Endothelial cell of hepatic sinusoid (primary cell): ENCODE measurements at regions not wholly inside any gene's neighbourhood (a gene's known extent, or its start where the extent isn't known, plus 50 kb on each side); places are given as distances from the start of the nearest gene placed in this dataset.

Experiments used
- in situ Hi-C: cut with HindIII; loops from 2 replicates; pipeline ENCODE4 v1.10.0; 2017; ENCODE audit warnings: low sequenced_read_pairs

DNA sequence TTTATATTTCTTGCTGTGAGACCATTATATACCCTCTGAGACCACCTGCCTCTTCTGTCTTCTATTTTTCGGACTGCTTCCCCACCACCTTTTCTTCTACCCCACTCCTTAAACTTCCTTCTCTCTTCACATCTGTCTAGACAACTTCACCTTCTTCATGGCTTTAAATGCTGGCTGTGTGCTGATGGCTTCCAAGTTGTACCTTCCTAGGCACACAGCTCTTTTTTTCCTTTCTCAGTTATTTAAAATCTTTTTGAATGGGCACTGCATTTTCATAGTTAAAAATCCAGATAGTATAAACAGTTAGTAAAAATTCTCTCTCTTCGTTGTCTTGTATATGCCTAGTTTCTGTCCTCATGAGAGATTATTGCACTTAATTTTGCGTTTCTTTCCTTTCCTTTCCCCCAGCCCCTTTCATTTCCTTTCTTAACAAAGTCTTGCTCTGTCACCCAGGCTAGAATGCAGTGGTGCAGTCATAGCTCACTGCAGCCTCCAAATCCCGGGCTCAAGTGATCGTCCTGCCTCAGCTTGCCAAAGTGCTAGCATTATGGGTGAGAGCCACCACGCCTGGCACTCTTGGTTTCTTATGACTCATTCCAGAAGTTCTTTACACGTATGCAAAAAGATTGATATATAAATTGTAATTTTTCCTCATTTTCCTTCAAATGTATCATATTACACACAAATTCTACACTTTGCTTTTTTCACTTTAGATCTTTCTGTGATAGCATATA is 114.3 kb downstream of the NPIPB5 start:
- in situ Hi-C loops, result loop anchor here (25.0 kb wide), 1 partner anchor 288 kb away; no protein-coding TSS in a partner anchor

DNA sequence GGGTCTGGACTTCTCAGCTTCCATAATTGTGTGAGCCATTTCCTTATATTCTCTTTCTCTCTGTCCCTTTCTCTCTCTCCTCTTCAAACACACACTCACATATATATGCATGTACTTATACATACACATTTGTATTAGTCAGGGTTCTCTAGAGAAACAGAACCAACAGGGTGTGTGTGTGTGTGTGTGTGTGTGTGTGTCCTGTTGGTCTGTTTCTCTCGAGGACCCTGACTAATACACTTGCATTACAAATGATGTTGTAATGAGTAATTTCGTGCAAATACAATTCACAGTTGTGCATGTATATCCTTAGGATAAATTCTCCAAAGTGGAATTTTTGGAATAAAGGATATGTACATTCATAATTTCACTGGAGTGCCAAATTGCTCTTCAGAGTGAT is 115.3 kb downstream of the NPIPB5 start:
- in situ Hi-C loops, result loop anchor here (25.0 kb wide), 1 partner anchor 289 kb away; no protein-coding TSS in a partner anchor

DNA sequence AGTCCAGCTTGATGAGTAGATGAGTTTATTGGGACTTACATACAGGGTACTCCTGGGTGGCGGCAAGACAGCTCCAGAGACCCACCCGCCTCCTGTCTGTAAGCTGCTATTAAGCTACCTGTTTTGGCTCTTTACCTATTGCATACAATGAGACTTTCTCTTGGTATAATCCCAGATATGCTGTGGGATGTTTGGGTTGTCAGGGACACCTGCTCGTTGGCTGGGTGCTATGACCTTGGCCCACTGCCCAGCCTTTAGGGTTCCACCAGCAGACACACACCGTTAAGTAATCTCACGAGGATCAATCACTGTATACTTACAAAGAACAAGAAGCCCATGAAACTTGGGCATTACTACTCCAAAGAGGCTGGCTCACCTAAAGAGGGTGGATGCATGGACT is 116.4 kb downstream of the NPIPB5 start:
- in situ Hi-C loops, result loop anchor here (25.0 kb wide), 1 partner anchor 290 kb away; no protein-coding TSS in a partner anchor

DNA sequence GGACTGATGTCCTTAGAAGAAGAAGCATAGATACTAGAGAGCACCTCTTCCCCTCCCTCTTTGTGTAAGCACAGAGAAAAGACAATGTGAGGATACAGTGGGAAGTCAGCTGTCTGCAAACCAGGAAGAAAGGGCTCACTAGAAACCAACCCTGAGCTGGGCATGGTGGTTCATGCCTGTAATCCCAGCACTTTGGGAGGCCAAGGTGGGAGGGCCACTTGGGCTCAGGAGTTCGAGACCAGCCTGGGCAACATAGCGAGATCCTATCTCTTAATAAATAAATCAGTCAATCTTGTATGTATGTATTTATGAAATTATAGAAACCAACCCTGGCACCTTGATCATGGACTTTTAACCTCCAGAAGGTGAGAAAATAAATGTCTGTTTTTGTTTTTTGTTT is 118.3 kb downstream of the NPIPB5 start:
- in situ Hi-C loops, result loop anchor here (25.0 kb wide), 1 partner anchor 292 kb away; no protein-coding TSS in a partner anchor

DNA sequence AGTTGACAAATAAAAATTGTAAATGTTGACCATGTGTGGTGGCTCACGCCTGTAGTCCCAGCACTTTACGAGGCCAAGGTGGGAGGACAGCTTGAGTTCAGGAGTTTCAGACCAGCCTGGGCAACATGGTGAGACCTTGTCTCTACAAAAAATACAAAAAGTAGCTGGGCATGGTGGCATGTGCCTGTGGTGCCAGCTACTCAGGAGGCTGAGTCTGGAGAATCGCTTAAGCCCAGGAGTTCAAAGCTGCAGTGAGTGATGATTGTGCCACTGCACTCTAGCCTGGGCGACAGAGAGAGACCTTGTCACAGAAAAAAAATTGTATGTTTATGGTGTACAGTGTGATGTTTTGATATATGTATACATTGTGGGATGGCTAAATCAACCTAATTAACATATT is 119.6 kb downstream of the NPIPB5 start:
- in situ Hi-C loops, result loop anchor here (5.0 to 25.0 kb wide), 2 partner anchors 37 to 293 kb away; no protein-coding TSS in a partner anchor

DNA sequence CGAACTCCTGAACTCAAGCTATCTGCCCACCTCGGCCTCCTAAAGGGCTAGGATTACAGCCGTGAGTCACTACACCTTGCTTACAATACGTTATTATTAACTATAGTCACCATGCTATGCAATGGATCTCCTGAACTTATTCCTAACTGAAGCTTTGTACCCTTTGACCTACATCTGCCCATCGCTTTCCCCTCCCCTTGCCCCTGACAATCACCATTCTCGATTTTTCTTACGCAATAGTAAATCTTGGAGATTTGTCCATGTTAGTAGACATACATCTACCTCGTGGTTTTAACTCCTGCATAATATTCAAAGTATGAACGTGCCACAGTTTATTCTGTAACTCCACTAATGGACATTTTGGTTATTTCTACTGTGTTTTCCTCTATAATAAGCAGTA is 120.6 kb downstream of the NPIPB5 start:
- in situ Hi-C loops, result loop anchor here (5.0 to 25.0 kb wide), 2 partner anchors 36 to 294 kb away; no protein-coding TSS in a partner anchor

DNA sequence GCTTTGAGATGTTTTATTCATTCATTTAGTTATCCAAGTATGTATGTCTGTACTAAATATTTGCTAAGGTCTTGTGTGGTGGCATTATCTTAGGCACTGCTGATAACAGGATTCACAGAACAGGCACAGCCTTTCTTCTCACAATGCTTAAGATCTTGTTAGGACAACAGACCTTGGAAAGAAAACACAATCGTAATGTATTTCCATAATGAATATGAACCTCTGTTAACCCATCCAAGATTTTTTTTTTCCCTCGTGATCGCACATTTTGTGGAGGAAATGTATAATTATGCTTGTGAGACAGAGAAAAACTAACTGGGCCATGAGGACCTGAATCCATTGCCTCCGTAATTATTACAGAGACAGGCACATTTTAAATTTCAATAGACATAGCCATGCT is 121.9 kb downstream of the NPIPB5 start:
- in situ Hi-C loops, result loop anchor here (5.0 to 25.0 kb wide), 2 partner anchors 35 to 295 kb away; no protein-coding TSS in a partner anchor

DNA sequence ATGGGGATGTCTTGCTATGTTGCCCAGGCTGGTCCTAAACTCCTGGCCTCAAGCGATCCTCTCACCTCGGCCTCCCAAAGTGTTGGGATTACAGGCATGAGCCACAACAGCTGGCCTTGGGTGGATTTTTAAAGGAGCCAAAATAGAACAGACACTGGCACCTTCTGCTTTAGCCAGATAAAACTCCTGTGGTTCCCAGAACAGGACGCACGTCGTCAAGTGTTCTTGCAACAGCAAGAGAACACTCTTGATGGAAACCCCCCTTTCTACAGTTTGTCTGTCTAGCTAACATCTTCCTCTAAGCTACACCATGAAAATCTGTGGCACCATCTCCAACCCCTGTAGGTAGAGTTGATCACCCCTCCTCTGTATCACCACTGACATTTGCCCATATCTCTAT is 122.6 kb downstream of the NPIPB5 start:
- in situ Hi-C loops, result loop anchor here (5.0 to 25.0 kb wide), 2 partner anchors 34 to 296 kb away; no protein-coding TSS in a partner anchor

- in situ Hi-C loops, result loop anchor here (5.0 to 25.0 kb wide), 2 partner anchors 34 to 296 kb away; no protein-coding TSS in a partner anchor
These were observed 123.1 kb downstream of the NPIPB5 start for GRCh38 chr16:22633799-22634198.

GRCh38 chr16:22634954-22635353 is 124.3 kb downstream of the NPIPB5 start:
- in situ Hi-C loops, result loop anchor here (5.0 to 25.0 kb wide), 2 partner anchors 32 to 298 kb away; no protein-coding TSS in a partner anchor

DNA sequence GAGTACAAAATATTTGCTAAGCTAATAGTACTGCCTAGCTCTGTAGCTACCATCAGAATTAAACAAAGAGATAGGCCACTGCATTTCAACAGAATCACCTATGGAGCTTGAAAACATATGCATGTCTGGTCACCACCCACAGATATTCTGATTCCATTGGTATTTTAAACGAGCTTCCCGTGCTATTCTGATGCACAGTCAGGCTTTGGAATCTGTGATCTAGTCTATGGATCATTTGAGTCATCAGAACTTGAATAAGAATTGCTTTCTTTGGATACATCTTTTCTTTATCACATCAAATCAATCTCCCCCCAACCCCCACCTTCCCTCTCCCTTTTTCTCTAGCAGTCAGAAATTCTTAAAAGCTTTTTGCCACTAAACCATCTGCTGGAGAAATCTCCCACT is 124.7 kb downstream of the NPIPB5 start:
- in situ Hi-C loops, result loop anchor here (25.0 kb wide), 1 partner anchor 298 kb away; no protein-coding TSS in a partner anchor

DNA sequence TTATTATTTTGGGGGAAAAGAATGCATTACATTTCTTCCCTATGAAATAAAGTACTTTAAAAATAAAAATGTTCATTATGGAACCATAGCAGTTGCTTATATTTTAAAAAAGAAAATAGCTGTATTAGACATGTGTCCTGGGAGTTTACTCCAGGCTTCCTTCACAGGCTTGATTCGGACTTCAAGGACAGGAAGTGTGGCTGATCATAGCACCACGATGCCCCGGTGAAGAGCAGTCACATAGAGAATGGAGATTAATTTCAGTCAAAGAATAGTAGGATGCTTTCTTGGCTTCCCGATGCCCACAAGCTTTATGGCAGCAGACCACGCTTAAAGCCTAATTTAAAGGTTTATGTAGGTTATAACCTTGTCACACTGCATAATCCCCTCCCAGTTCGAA is 125.1 kb downstream of the NPIPB5 start:
- in situ Hi-C loops, result loop anchor here (25.0 kb wide), 1 partner anchor 298 kb away; no protein-coding TSS in a partner anchor

DNA sequence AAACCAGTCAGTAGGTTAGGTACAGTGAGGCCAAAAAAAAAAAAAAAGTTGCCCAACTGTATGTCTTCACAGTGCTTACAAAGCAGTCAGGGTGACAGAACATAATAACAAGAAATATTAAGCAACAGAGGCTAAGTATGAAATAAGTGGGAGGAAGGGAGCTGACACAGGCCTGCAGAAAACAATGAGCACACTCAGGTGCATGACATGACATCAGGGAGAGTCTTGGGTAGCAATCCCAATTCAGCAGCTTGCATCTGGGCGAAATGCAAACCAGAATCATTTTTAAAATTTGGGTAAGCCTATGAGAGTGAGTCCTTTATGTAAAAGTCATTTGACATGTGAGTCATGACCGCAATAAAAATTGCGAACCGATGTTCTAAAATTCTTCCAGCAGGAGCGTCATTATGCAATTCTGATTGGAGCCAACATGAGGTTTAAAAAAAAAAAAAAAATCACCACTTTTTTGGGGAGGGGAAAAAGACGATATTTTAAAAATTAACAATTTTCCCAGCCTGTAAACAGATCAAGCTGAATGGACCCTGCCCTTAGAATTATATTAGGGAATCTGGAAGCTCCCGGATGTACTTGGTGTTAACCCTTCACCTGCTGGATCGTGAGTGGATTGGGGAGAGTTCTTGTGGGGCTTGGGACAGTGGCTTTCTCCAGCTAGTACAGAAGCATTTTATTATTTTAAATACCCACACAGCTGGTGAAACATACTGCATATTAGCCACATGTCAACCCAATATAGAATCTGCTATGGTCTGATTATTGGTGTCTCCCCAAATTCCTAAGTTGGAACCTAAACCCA is 127.9 kb downstream of the NPIPB5 start:
- in situ Hi-C loops, result loop anchor here (25.0 kb wide), 1 partner anchor 301 kb away; no protein-coding TSS in a partner anchor

DNA sequence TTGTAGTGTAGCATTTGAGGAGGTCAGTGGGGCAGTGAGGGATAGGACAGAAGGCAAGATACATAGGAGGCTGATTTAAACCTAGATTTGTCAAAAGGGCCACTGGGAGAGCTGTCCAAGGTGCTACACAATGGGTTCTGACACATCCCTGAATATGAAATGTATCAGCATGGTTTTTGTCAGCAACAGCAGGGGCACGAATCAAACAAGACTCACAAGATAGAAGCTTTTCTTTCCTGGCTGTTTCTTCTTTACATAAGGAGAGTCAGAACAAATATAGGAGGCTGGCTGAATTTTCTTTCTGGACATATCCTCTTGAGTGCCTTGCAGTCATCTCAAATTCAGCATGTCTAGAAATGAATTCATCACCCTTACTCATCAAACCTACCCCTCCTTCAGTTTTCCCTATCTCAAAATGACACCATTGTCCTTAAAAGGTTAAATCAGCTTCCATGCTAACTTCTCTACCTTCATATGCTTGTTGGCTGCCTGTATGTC is 130.5 kb downstream of the NPIPB5 start:
- in situ Hi-C loops, result loop anchor here (25.0 kb wide), 1 partner anchor 304 kb away; no protein-coding TSS in a partner anchor

DNA sequence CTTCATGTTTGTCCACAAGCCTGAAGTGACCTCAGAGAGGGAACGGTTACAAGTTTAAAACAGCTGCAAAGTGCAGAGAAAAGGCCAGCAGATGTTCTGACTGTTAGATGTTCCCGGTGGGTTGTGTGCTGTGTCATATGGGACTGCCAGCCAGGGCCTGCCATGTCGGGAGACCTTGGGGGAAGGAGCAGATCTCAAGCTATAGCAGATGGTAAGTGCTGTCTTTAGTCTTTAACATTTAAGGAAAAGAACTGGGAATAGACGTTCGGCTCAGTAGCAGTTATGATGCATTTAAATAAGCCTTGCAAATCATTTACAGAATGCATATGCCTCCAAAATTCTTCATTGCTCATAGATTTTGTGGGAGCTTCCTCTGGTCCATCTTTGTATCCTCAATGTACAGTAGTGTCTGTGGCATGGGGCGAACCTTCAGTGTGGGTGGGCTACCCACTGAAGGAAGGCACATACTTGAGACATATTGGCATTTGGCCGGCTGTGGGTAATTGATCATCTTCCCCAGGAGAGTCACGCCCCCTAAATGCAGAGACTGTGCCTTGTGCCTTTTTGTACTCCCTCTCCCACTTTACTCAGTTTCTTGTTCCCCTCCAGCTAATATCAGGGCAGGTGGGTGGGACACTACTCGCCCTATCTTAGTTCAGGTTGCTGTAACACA is 131.9 kb downstream of the NPIPB5 start:
- in situ Hi-C loops, result loop anchor here (25.0 kb wide), 1 partner anchor 305 kb away; no protein-coding TSS in a partner anchor

DNA sequence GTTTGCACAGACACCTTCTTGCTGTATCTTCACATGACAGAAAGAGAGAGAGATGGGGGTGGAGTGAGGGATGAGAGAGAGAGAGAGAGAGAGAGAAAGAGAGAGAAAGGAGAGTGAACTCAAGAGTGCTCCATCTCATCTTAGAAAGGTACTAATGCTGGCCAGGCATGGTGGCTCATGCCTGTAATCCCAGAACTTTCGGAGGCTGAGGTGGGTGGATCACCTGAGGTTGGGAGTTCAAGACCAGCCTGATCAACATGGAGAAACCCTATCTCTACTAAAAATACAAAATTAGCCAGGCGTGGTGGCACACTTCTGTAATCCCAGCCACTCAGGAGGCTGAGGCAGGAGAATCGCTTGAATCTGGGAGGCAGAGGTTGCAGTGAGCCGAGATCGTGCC is 132.5 kb downstream of the NPIPB5 start:
- in situ Hi-C loops, result loop anchor here (25.0 kb wide), 1 partner anchor 306 kb away; no protein-coding TSS in a partner anchor

GRCh38 chr16:22643886-22644285 is 133.2 kb downstream of the NPIPB5 start:
- in situ Hi-C loops, result loop anchor here (25.0 kb wide), 1 partner anchor 307 kb away; no protein-coding TSS in a partner anchor

DNA sequence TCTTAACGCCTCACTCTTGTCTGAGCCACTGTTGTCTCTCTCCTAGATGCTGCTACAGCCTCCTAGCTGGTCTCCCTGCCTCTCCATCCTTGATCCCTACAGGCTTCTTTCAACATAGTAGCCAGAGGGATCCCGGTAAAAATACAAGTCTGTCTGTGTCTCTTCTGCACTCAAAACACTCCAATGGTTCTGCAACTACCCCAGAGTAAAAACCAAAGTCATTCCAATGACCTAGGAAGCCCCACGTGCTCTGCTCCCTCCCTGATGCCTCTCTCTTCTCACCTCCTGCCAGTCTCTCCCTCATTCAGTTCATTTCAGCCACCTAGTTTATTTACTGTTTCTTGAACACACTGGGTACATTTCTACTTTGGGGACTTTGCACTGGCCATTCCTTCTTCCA is 135.2 kb downstream of the NPIPB5 start:
- in situ Hi-C loops, result loop anchor here (25.0 kb wide), 1 partner anchor 309 kb away; no protein-coding TSS in a partner anchor

DNA sequence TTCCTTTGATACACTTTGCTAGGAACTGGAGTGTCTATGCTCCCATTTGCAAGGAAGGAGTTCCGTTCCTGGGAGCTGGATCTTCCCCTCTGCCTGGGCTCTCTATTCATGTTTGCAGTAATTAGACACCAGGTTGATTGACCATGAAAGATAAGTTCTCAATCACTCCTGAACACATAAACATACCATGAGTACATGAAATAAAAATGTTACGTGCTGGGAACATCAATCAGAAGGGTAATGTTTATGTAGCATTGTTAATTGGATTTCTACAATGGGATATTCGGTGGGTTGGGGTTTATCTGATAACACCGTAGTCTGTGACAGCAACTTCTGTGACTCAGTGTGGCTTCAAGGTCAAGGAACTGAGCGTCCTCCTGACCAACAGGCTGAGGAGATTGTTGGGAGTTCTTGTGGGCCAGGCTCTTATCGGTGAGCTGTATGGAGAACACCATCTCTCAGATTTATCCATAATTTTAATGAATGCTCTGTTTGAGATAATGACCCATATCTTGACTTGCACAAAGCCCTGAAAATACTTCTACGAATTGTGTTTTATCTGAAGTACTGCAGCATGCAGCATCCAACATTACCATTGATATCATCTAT is 136.4 kb downstream of the NPIPB5 start:
- in situ Hi-C loops, result loop anchor here (25.0 kb wide), 1 partner anchor 310 kb away; no protein-coding TSS in a partner anchor
